DOHH2 (cell line): ENCODE measurements at regions not wholly inside any gene's neighbourhood (a gene's known extent, or its start where the extent isn't known, plus 50 kb on each side); places are given as distances from the start of the nearest gene placed in this dataset.

ENCODE experiments used
- H3F3A ChIP-seq: fragments of 200-600 bp; sonication (generic), shearing (Covaris generic); 2 replicates; pipeline ENCODE4 v1.6.0; 2016; ENCODE audit warnings: antibody characterized with exemption, mild to moderate bottlenecking; ENCODE audit not compliant: control insufficient read depth, insufficient read depth
- H3K27ac ChIP-seq: fragments of 200-600 bp; sonication (generic); 2 replicates; pipeline ENCODE4 v1.5.1; 2014; ENCODE audit warnings: low read depth, mild to moderate bottlenecking, low read length, moderate library complexity
- H3K27me3 ChIP-seq: fragments of 200-600 bp; sonication (generic); 2 replicates; pipeline ENCODE4 v1.6.1; 2014; ENCODE audit warnings: mild to moderate bottlenecking, low read length, mixed read lengths; ENCODE audit not compliant: control insufficient read depth
- H3K36me3 ChIP-seq: fragments of 200-600 bp; sonication (generic); 2 replicates; pipeline ENCODE4 v1.6.1; 2014; ENCODE audit warnings: mild to moderate bottlenecking, low read length, moderate library complexity, mixed read lengths; ENCODE audit not compliant: control insufficient read depth
- H3K4me1 ChIP-seq: fragments of 200-600 bp; sonication (generic); 2 replicates; pipeline ENCODE4 v1.6.1; 2014; ENCODE audit warnings: mild to moderate bottlenecking, low read length, mixed read lengths; ENCODE audit not compliant: control insufficient read depth
- H3K4me2 ChIP-seq: fragments of 200-600 bp; sonication (generic); 2 replicates; pipeline ENCODE4 v1.6.0; 2014; ENCODE audit warnings: mild to moderate bottlenecking, low read length, moderate library complexity
- H3K4me3 ChIP-seq: fragments of 200-600 bp; sonication (generic); 2 replicates; pipeline ENCODE4 v1.5.1; 2014; ENCODE audit warnings: mild to moderate bottlenecking, low read length, mixed read lengths
- H3K79me2 ChIP-seq: fragments of 200-600 bp; sonication (generic); 2 replicates; pipeline ENCODE4 v1.6.1; 2014; ENCODE audit warnings: mild to moderate bottlenecking, low read length, mixed read lengths; ENCODE audit not compliant: control insufficient read depth
- H3K9me2 ChIP-seq: fragments of 200-600 bp; sonication (generic); replicated peaks from 2 replicates; pipeline ENCODE4 v1.6.1; 2014; ENCODE audit warnings: mild to moderate bottlenecking, low read length, mixed read lengths; ENCODE audit not compliant: control insufficient read depth
- H3K9me3 ChIP-seq: fragments of 200-600 bp; sonication (generic); 2 replicates; pipeline ENCODE4 v1.6.1; 2014; ENCODE audit warnings: antibody characterized with exemption, low read length, mixed read lengths; ENCODE audit not compliant: control insufficient read depth, insufficient read depth
- H4K20me1 ChIP-seq: fragments of 200-600 bp; sonication (generic); 2 replicates; pipeline ENCODE4 v1.6.0; 2014; ENCODE audit warnings: low read depth, mild to moderate bottlenecking, antibody characterized with exemption, low read length, moderate library complexity; ENCODE audit not compliant: control insufficient read depth, insufficient read depth
- CTCF ChIP-seq: fragments of 200-600 bp; sonication (generic); IDR thresholded peaks from one replicate; pipeline ENCODE4 v1.5.1; 2014; ENCODE audit warnings: antibody characterized with exemption, mild to moderate bottlenecking, low read depth, low read length; ENCODE audit not compliant: poor library complexity, severe bottlenecking
- EZH2phosphoT487 ChIP-seq: fragments of 200-600 bp; sonication (generic); IDR thresholded peaks from 2 replicates; pipeline ENCODE4 v1.6.1; 2017; ENCODE audit warnings: borderline replicate concordance, mild to moderate bottlenecking, antibody characterized with exemption, low read length, moderate library complexity, mixed read lengths

GRCh38 chr14:66041582-66041981 is 444.6 kb upstream of the CCDC196 start:
- no peaks in the 10 kb centered on the region for H3K9me2 ChIP-seq
- H3K9me3 ChIP-seq: no peaks in the 10 kb centered on the region
- H3K27ac ChIP-seq: no peak overlapping the region
- H3K4me3 ChIP-seq: no peak overlapping the region
- peaks cover 22% of the 10 kb centered on the region for H3K27me3 ChIP-seq
- H3F3A ChIP-seq: no peaks in the 10 kb centered on the region
- no peak for TF ChIP-seq EZH2phosphoT487
- no peak for TF ChIP-seq CTCF
- no peak overlapping the region for H3K4me2 ChIP-seq
- H4K20me1 ChIP-seq: no peaks in the 10 kb centered on the region
- H3K4me1 ChIP-seq: no peaks in the 10 kb centered on the region
- no peaks in the 10 kb centered on the region for H3K36me3 ChIP-seq
- H3K79me2 ChIP-seq: no peaks in the 10 kb centered on the region

- Histone ChIP-seq H3K4me2 (no peak overlapping the region), H3K9me2 (no peaks in the 10 kb centered on the region), H3K4me3 (no peak overlapping the region)
These were observed 442.2 kb upstream of the CCDC196 start for GRCh38 chr14:66043921-66044320.

GRCh38 chr14:66045572-66046021 is 440.6 kb upstream of the CCDC196 start:
- no peaks in the 10 kb centered on the region for H3K36me3 ChIP-seq
- H3K9me2 ChIP-seq: no peaks in the 10 kb centered on the region
- H3K9me3 ChIP-seq: no peaks in the 10 kb centered on the region
- no peak overlapping the region for H3K4me3 ChIP-seq
- TF ChIP-seq EZH2phosphoT487 (no peak), CTCF (no peak)
- H3K4me2 ChIP-seq: no peak overlapping the region
- no peaks in the 10 kb centered on the region for H3K4me1 ChIP-seq
- H4K20me1 ChIP-seq: no peaks in the 10 kb centered on the region
- no peak overlapping the region for H3K27ac ChIP-seq
- H3K79me2 ChIP-seq: no peaks in the 10 kb centered on the region
- H3F3A ChIP-seq: no peaks in the 10 kb centered on the region
- H3K27me3 ChIP-seq: peaks cover 4% of the 10 kb centered on the region

More at GRCh38 chr14:66043921-66044320, 442.2 kb upstream of the CCDC196 start:
- no peak overlapping the region for H3K27ac ChIP-seq
- no peaks in the 10 kb centered on the region for H3K4me1 ChIP-seq
- H3K9me3 ChIP-seq: no peaks in the 10 kb centered on the region
- peaks cover 6% of the 10 kb centered on the region; the same call in 1 of the 2 replicates for H3K27me3 ChIP-seq
- H4K20me1 ChIP-seq: no peaks in the 10 kb centered on the region
- H3F3A ChIP-seq: no peaks in the 10 kb centered on the region
- TF ChIP-seq CTCF (no peak), EZH2phosphoT487 (no peak)
- H3K79me2 ChIP-seq: no peaks in the 10 kb centered on the region
- H3K36me3 ChIP-seq: no peaks in the 10 kb centered on the region

GRCh38 chr14:66046035-66046434 is 440.1 kb upstream of the CCDC196 start:
- Histone ChIP-seq H3K27ac (no peak overlapping the region), H3K4me1 (no peaks in the 10 kb centered on the region), H3F3A (no peaks in the 10 kb centered on the region), H3K9me2 (no peaks in the 10 kb centered on the region), H3K9me3 (no peaks in the 10 kb centered on the region), H3K36me3 (no peaks in the 10 kb centered on the region), H3K79me2 (no peaks in the 10 kb centered on the region), H4K20me1 (no peaks in the 10 kb centered on the region), H3K4me3 (no peak overlapping the region), H3K4me2 (no peak overlapping the region), H3K27me3 (peaks cover 3% of the 10 kb centered on the region)
- TF ChIP-seq EZH2phosphoT487 (no peak), CTCF (no peak)
